ENCODE measurements at regions not wholly inside any gene's neighbourhood (a gene's known extent, or its start where the extent isn't known, plus 50 kb on each side); places are given as distances from the start of the nearest gene placed in this dataset.
"Not testable (repeated sequence)": the region's sequence is repeated elsewhere in the genome, so short reads cannot be mapped to it uniquely, and the experiment has no call there.

- H3K4me3 ChIP-seq; H3K27me3 ChIP-seq (replicated peaks in 1 of 2; ENCODE audit: control insufficient read depth in 2 of 2, insufficient read depth in 2 of 2, low read length in 1 of 2); DNase-seq (ENCODE audit: low read depth, low spot score); H3K9ac ChIP-seq (ENCODE audit: control insufficient read depth, insufficient read depth, low read length); H2AFZ ChIP-seq (ENCODE audit: control insufficient read depth, low read depth, low read length); H3K79me2 ChIP-seq (ENCODE audit: control insufficient read depth, insufficient read depth, low read length); H3K36me3 ChIP-seq (ENCODE audit: control insufficient read depth in 2 of 2, insufficient read depth in 2 of 2, low read length in 1 of 2); H3K27ac ChIP-seq (ENCODE audit: control insufficient read depth, insufficient read depth); FAIRE-seq; BruUV-seq (replicated peaks); H3K4me1 ChIP-seq (ENCODE audit: control insufficient read depth, insufficient read depth, low read length); intact Hi-C loops (cut with micrococcal nuclease; ENCODE audit: unreplicated experiment); H4K20me1 ChIP-seq (ENCODE audit: control insufficient read depth, insufficient read depth); RAD21 ChIA-PET (ENCODE audit: unreplicated experiment); H3K4me2 ChIP-seq (ENCODE audit: control insufficient read depth, insufficient read depth); ATAC-seq; H3K9me3 ChIP-seq (replicated peaks; ENCODE audit: control insufficient read depth, insufficient read depth, low read length); in situ Hi-C loops (cut with MboI); POLR2A ChIA-PET: not testable (repeated sequence)
- ChIA-PET SMC1A (ENCODE audit: uncharacterized antibody, unreplicated experiment) (interaction anchor here (0.7 to 1.1 kb wide), 4 partner anchors 39 to 238 kb away, joined by 3 to 4 read pairs (median 4); no protein-coding TSS in a partner anchor), CTCF (interaction anchor here (0.9 to 2.8 kb wide), 4 partner anchors 9 to 137 kb away, joined by 3 to 10 read pairs (median 4); no protein-coding TSS in a partner anchor)
- 74% methylated on average over 6 of the region's 6 CpGs for WGBS (ENCODE audit: insufficient coverage, insufficient replicate concordance, low lambda C conversion rate, missing lambda C conversion rate)
Observed at GRCh38 chrX:40788698-40789097, 53.4 kb upstream of the MED14 start.

GRCh38 chrX:40792433-40792832 lies 57.1 kb upstream of the MED14 start:
- Histone ChIP-seq H3K4me2 (ENCODE audit: control insufficient read depth, insufficient read depth) (no peak overlapping the region), H3K9ac (ENCODE audit: control insufficient read depth, insufficient read depth, low read length) (no peak overlapping the region), H3K36me3 (ENCODE audit: control insufficient read depth in 2 of 2, insufficient read depth in 2 of 2, low read length in 1 of 2) (no peaks in the 10 kb centered on the region), H4K20me1 (ENCODE audit: control insufficient read depth, insufficient read depth) (no peaks in the 10 kb centered on the region), H3K9me3 (replicated peaks; ENCODE audit: control insufficient read depth, insufficient read depth, low read length) (peaks cover 2% of the 10 kb centered on the region; the same call in 2 of the 3 replicates), H3K4me3 (no peak overlapping the region), H3K79me2 (ENCODE audit: control insufficient read depth, insufficient read depth, low read length) (no peaks in the 10 kb centered on the region), H3K4me1 (ENCODE audit: control insufficient read depth, insufficient read depth, low read length) (no peaks in the 10 kb centered on the region), H3K27me3 (replicated peaks in 1 of 2; ENCODE audit: control insufficient read depth in 2 of 2, insufficient read depth in 2 of 2, low read length in 1 of 2) (no peaks in the 10 kb centered on the region), H3K27ac (ENCODE audit: control insufficient read depth, insufficient read depth) (no peak overlapping the region), H2AFZ (ENCODE audit: control insufficient read depth, low read depth, low read length) (no peak overlapping the region)
- ChIA-PET POLR2A (no interaction called here), RAD21 (ENCODE audit: unreplicated experiment) (interaction anchor here (1.7 to 3.5 kb wide), 2 partner anchors 141 to 323 kb away, joined by 8 to 19 read pairs; no protein-coding TSS in a partner anchor), CTCF (interaction anchor here (0.6 to 5.0 kb wide), 5 partner anchors 89 to 323 kb away, joined by 3 to 130 read pairs (median 23); no protein-coding TSS in a partner anchor), SMC1A (ENCODE audit: uncharacterized antibody, unreplicated experiment) (interaction anchor here (4.6 to 6.4 kb wide), 3 partner anchors 140 to 323 kb away, joined by 43 to 108 read pairs (median 48); no protein-coding TSS in a partner anchor)
- in situ Hi-C loops (cut with MboI), result loop anchor here (5.0 kb wide), 1 partner anchor 135 kb away; no protein-coding TSS in a partner anchor
- 0 out of 2 replicates have a peak, but pooled peaks have one; percentile 16 for TF ChIP-seq NR2F1 (conservative IDR thresholded peaks at IDR 0.05)
- peak; percentile 54; the same call in 1 of the 2 replicates for TF ChIP-seq SPI1 (IDR thresholded peaks at IDR 0.05; ENCODE audit: borderline replicate concordance, insufficient read depth, low read depth, low read length)
- no peak for TF ChIP-seq HSF1 (IDR thresholded peaks at IDR 0.05; ENCODE audit: low read depth, low read length)
- 9% methylated on average over 1 of the region's 1 CpG for WGBS (ENCODE audit: insufficient coverage, insufficient replicate concordance, low lambda C conversion rate, missing lambda C conversion rate)
- ATAC-seq (peak; percentile 22; the same call in 2 of the 3 replicates), DNase-seq (ENCODE audit: low read depth, low spot score) (no peak), FAIRE-seq (no peak)
- intact Hi-C loops (cut with micrococcal nuclease; ENCODE audit: unreplicated experiment), result loop anchor here (5.0 kb wide), 3 partner anchors 60 to 320 kb away; no protein-coding TSS in a partner anchor
- BruUV-seq (replicated peaks), result no TSS peak

GRCh38 chrX:40794829-40795130 lies 59.4 kb upstream of the MED14 start:
- intact Hi-C loops (cut with micrococcal nuclease; ENCODE audit: unreplicated experiment) (loop anchor here (1.0 to 5.0 kb wide), 6 partner anchors 62 to 318 kb away; no protein-coding TSS in a partner anchor), in situ Hi-C loops (cut with MboI) (loop anchor here (5.0 kb wide), 1 partner anchor 137 kb away; no protein-coding TSS in a partner anchor)
- H3K4me1 ChIP-seq (ENCODE audit: control insufficient read depth, insufficient read depth, low read length); H3K4me3 ChIP-seq; FAIRE-seq; H3K27ac ChIP-seq (ENCODE audit: control insufficient read depth, insufficient read depth); ATAC-seq; DNase-seq (ENCODE audit: low read depth, low spot score); H4K20me1 ChIP-seq (ENCODE audit: control insufficient read depth, insufficient read depth); H2AFZ ChIP-seq (ENCODE audit: control insufficient read depth, low read depth, low read length); H3K9ac ChIP-seq (ENCODE audit: control insufficient read depth, insufficient read depth, low read length); H3K27me3 ChIP-seq (replicated peaks in 1 of 2; ENCODE audit: control insufficient read depth in 2 of 2, insufficient read depth in 2 of 2, low read length in 1 of 2); BruUV-seq (replicated peaks); H3K36me3 ChIP-seq (ENCODE audit: control insufficient read depth in 2 of 2, insufficient read depth in 2 of 2, low read length in 1 of 2); H3K4me2 ChIP-seq (ENCODE audit: control insufficient read depth, insufficient read depth); H3K79me2 ChIP-seq (ENCODE audit: control insufficient read depth, insufficient read depth, low read length); H3K9me3 ChIP-seq (replicated peaks; ENCODE audit: control insufficient read depth, insufficient read depth, low read length): not testable (repeated sequence)
- 100% methylated on average over 1 of the region's 1 CpG for WGBS (ENCODE audit: insufficient coverage, insufficient replicate concordance, low lambda C conversion rate, missing lambda C conversion rate)
- RAD21 ChIA-PET (ENCODE audit: unreplicated experiment), result interaction anchor here (0.7 to 3.5 kb wide), 13 partner anchors 58 to 325 kb away, joined by 3 to 58 read pairs (median 4); partner anchors contain the start of gene CXorf38
- CTCF ChIA-PET, result interaction anchor here (0.7 to 5.0 kb wide), 34 partner anchors 9 to 332 kb away, joined by 3 to 130 read pairs (median 5); partner anchors contain the start of genes CXorf38 and MED14
- SMC1A ChIA-PET (ENCODE audit: uncharacterized antibody, unreplicated experiment), result interaction anchor here (0.6 to 6.4 kb wide), 19 partner anchors 8 to 325 kb away, joined by 3 to 108 read pairs (median 4); no protein-coding TSS in a partner anchor
- POLR2A ChIA-PET, result interaction anchor here (0.9 kb wide), 1 partner anchor 147 kb away, joined by 9 read pairs; the partner anchor contains the start of gene CXorf38
